DMS53 treated with DMSO at 0.1 percent for 48 hours (cell line): ENCODE measurements at regions not wholly inside any gene's neighbourhood (a gene's known extent, or its start where the extent isn't known, plus 50 kb on each side); places are given as distances from the start of the nearest gene placed in this dataset.

Source experiments
- DNase-seq: peaks from one replicate; lab custom pipeline; 2025; ENCODE audit not compliant: unreplicated experiment; lab: John Stamatoyannopoulos, UW

DNA sequence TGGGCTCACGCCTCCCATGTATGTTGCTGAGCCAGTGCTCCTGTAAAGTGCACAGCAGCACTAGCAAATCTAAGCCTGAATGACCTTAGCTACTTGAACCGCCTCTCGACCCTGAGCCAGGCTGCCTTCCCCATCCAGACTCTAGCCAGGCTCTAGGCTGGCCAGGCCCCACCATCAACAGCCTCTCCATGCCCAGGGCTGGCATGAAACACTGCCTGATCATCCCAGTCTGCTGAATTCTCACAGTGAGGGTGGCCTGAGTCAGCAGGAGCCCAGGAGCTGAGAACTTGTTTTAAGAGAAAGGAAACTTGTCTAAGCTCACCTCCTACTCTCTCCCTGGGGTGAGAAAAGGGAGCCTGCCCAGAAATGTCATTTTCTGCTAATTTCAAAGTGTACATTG is 733.3 kb downstream of the PTPRU start:
- no peak for DNase-seq

DNA sequence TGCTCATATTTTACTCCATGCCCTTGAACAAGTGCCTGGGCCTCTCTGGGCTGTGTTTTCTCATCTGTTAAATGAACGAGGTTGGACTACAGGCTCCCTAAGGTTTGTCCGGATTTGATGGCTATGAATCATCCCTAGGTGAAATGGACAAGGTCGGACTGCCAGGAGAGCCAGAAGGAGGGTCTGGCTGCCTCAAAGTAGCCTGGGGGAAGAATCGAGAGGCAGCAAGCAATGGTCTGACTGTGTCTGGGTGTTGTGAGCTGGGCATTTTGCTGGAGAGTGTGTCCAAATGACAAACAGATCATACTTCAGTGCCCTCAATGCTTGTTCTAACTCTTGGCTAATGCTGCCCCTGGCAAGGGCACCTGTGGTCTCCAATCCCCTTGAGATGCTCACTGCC is 730.9 kb downstream of the PTPRU start:
- DNase-seq = no peak

DNA sequence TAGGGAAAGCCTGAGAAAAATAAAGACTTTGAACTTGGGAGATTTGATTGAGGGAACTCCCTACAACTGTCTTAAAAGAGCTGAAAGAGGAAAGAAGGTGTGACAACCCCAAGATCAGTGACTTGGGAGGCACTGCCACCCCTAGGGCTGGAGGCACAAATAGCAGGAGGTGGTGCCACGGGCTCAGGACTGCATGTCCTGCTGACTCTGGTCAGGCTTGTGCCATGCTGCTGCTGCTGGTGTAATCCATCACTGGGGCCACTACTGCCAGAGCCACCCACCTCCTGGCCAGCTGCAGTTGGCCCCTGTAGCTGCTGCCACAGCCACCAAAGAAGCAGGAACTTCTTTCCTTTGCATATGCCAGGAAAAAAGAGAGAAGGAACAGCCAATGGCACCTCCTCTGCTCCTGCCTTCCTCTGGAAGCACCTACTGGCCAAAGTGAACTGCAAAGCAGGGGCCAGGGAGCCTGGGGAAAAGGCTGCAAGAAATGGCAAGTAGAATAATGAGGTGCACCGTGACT is 730.3 kb downstream of the PTPRU start:
- no peak for DNase-seq

- DNase-seq = no peak
These were observed 728.6 kb downstream of the PTPRU start for GRCh38 chr1:29964718-29965533.

DNA sequence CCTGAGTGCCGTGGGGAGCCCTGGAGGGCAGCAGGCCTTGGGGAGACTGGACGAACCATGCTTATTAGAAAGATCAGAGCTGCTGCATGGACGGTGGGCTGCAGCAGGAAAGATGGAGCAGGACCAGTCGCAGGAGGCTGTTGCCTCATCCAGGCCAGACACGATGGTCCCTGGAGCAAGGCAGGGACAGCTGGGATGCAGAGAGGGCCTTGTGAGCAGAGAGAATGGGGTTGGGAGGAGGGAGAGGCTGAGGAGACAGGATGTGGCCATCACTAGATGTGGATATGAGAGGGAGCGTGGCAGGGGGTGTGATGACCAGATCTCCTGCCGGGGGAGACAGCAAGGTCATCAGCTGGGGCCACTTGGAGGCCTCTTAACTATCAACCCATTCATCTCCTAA is 727.6 kb downstream of the PTPRU start:
- DNase-seq = no peak

- no peak for DNase-seq
These were observed 726.5 kb downstream of the PTPRU start for GRCh38 chr1:29962831-29963247.

DNA sequence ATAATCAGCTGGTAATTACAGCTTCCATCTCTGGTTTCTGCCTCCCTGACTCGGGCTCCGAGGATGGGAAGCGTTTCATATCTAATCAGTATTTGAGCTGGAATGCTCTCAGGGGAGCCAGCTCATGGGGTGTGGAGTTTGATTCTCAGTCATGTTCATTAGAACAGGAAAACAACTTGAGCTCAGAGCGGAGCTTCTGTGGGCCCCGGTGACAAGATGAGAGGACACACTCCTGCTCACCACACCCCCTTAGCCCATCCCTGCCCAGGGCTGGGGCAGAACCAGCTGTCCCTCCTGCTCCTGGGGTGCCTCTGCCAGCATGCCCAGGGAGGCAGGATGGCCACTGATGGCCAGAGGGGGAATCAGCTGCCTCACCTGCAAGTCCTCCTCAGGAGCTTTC is 726.0 kb downstream of the PTPRU start:
- DNase-seq = no peak

DNA sequence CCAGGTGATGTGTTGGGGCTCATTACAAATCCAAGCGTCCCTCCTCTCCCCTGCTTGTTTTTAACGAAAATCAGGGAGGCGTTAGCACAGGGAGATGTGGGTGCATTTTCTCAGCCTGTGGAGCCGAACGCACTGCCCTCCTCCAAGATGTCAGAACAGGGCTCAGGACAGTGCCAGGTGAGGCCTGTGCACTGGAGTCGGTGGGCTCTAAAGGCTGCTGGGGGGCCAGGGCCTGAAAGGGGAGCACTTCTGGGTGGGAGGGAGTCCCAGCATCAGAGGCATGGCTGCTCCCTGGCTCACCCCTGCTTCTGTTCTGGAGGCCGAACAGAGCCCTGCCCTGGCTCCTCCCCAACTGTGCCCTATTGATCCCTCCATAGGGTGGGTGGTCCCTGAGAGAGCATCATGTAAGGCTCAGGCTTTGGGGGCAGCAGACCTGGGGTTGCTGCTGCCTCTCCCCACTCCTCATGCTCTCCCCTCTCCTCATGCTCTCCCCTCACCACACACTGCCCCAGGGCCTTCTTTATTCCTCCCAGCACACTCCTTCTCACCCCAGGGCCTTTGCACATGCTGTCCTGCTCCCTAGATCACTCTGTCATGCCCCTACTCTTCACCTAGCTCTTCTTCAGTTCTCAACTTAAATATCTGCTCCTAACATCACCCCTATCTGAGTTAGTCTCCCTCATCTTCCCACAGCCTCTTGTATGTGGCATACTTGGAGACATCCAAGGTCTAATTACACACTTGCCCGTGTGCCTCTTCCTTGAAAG is 725.2 kb downstream of the PTPRU start:
- DNase-seq = no peak

GRCh38 chr1:29960876-29961275 is 724.6 kb downstream of the PTPRU start:
- DNase-seq = no peak

- DNase-seq = no peak
These were observed 723.9 kb downstream of the PTPRU start for GRCh38 chr1:29960156-29960755.

- no peak for DNase-seq
These were observed 723.0 kb downstream of the PTPRU start for GRCh38 chr1:29959356-29959755.

- no peak for DNase-seq
These were observed 721.9 kb downstream of the PTPRU start for GRCh38 chr1:29958271-29958670.

GRCh38 chr1:29956349-29957030 is 720.2 kb downstream of the PTPRU start:
- DNase-seq = no peak

DNA sequence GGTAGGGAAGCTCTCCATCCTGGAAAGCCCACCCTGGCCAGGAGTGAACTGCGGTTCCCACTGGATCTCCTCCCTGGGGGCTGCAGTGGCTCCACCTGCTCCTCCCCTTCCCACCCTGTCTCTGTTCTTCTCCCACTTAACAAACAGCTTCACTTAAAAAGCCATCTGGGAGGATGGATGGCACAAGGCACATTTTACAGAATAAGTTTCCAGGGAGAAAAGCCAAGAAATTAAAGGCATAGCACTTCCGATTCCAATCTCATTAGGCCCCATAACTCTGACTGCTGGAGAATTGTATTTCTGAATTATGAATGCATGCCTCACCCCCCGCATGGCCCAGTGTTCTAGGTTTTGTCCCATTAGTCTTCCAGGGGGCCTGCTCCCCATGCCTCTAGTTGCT is 718.3 kb downstream of the PTPRU start:
- no peak for DNase-seq

DNA sequence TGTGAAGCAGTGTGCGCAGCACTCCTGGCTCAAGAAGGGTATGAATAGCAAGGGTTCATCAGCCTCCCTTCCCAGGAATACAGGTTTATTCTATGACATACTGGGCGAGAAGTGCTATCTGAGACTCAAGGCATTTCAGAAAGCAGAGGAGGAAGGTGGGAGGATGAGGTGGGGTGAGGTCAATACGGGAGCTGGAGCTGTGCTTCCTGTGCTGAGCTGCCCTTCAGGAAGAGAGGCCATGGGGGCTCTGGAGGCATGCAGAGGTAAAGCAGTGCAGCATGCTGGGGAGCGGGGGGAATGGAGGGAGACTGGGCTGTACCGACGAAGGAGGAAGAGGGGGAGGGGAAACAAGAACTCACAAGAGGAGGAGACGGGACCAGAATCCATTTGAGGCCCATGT is 717.6 kb downstream of the PTPRU start:
- no peak for DNase-seq

DNA sequence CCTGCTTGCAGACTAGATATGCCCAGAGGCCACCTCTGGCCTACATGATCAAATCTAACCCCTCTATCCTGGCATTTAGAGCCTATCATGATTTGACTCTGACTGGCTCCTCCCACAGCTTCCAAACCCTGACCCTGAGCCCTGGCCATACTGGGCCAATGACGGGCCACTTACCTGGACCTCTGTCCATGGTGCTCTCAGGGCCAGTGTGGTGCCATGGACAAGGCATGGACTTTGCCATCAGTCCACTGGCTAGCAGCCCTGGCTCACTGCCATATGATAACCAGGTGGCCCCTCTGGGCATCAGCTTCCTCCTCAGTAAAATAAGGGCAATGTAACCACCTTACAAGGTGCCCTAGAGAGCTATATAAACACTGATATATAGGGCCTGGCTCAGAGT is 713.4 kb downstream of the PTPRU start:
- DNase-seq = no peak

DNA sequence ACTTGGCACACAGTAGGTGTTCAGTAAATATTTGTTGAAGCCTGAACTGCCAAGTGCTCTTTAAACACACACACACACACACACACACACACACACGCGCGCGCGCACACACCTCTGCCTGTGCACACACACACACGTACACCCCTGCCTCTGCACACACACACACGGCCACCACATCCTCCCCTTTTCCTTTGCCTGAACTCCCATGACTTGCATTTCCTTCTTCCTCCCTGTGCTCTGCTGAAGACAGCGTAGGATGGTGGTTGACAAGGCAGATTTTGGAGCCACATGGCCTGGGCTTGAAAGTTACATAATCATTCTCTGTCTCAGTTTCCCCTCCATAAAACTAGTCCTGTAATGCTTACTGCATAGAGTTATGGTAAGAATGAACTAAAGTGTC is 712.3 kb downstream of the PTPRU start:
- no peak for DNase-seq

DNA sequence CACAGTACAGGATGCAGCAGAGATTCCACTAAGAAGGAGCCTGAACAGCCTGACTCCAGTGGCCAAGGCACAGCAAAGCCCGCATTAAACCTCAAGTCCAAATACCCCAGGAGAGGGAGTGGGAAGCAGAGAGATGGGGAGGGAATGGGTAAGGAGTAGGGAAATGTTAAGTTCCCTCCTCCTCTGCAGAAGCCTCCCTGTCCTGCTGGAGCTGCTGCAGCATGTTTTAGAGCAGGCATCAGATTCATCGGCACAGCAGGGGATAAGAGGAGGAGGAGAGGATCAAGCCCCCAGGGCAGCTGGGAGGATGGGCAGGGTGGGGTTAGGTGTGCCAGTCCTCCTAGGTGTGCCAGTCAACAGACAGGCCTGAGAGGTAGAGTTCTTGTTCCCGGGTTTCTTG is 709.7 kb downstream of the PTPRU start:
- DNase-seq = no peak

GRCh38 chr1:29945426-29945825 is 709.1 kb downstream of the PTPRU start:
- no peak for DNase-seq

- DNase-seq = no peak
These were observed 708.1 kb downstream of the PTPRU start for GRCh38 chr1:29944253-29944905.

GRCh38 chr1:29943034-29943433 is 706.7 kb downstream of the PTPRU start:
- no peak for DNase-seq
